GM18858 (cell line): ENCODE measurements at regions not wholly inside any gene's neighbourhood (a gene's known extent, or its start where the extent isn't known, plus 50 kb on each side); places are given as distances from the start of the nearest gene placed in this dataset.
"Not testable (repeated sequence)": the region's sequence is repeated elsewhere in the genome, so short reads cannot be mapped to it uniquely, and the experiment has no call there.

Source experiments
- ATAC-seq: cut with Tn5 transposase; IDR thresholded peaks from one replicate; pipeline ENCODE4 v1.9.1; 2021; ENCODE audit not compliant: unreplicated experiment

- ATAC-seq = no peak
Observed at GRCh38 chr3:20743553-20744321, 557.7 kb upstream of the SGO1 start.

DNA sequence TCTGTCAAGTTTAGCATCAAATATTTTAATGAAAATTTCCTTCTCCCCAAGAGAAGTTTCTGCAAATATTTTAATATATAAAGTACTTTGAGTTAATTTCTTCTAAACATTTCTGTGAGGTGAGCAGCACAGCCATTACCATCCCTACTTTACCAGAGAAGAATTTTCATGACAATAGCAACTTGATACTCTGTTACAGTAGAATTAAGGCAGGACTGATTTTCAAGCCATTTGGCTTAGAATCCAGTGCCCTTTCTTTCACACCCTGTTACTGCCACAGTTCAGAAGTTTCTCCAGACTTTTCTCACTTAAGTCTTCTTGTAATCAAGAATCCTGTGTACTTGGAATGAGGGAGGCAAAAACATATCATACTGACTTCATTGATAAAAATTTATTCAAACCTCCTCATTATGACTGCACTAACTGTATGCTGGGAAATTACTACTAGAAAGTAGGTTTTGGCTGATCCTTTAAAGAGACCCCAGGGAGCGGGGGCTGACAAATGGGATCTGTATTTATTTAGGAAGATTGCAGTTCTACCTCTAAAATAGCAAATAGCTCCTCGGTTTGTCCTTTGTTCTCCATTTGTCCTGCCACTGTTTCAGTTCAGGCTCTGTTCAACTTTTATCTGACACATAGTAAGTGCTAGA, 557.0 kb upstream of the SGO1 start:
- ATAC-seq = no peak

DNA sequence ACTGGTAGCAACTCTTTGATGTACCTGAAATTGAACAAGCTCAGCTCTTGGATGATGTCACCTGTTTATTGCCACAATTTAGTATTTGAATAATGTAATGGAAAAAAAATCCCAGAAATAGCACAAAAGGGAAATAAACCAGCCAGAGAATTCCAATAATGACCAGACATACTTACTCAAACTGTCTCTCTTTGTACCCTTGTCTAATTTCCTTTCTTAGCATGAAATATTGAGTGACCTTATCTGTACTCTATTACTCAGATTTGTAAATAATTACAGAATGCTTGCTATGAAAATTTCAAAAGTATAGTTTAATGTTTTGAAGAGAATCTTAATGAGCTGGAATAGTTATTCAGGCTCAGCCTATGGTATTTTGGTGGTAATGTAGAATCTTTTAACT, 555.4 kb upstream of the SGO1 start:
- no peak for ATAC-seq

DNA sequence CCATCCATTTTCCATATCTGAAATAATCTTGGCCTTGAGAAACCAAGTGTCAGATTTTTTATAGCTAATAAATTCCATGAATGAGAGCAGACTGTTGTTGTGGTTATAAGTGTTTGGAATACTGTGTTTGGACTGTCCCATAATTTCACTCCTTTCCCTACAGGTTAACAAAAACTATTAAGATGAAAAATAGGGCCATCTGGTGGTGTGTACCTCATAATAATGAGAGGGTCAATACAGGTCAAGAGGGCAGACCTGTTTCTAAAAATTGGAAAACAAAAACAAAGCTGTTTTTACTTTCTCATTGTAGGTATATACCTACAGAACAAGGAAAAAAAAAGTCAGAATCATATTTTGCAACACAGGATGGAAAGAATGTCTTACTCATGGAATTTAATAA, 553.8 kb upstream of the SGO1 start:
- ATAC-seq = no peak

GRCh38 chr3:20736287-20736852, 550.4 kb upstream of the SGO1 start:
- ATAC-seq = no peak

- ATAC-seq = no peak
Observed at GRCh38 chr3:20729185-20729584, 543.2 kb upstream of the SGO1 start.

- no peak for ATAC-seq
Observed at GRCh38 chr3:20726786-20727185, 540.8 kb upstream of the SGO1 start.

DNA sequence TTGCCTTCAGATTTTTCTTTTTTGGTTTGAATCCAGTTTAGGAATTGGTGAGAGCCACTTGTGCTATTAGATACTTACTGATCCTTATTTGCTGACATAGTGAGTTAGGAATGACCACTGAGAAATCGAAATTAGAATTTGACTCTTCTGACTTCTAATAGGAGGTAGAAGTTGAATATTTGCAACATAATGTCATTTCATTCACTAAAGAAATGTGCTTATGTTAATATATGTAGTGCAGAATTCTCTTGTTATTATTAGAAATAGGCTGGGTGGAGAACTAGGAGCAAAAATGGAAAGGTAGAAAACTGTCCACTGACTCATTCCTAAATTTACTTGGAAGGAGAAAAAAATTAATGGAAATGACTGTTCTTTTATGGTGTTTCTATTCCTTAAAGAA, 538.2 kb upstream of the SGO1 start:
- ATAC-seq = no peak

- not testable (repeated sequence) for ATAC-seq
Observed at GRCh38 chr3:20716425-20716824, 530.4 kb upstream of the SGO1 start.

DNA sequence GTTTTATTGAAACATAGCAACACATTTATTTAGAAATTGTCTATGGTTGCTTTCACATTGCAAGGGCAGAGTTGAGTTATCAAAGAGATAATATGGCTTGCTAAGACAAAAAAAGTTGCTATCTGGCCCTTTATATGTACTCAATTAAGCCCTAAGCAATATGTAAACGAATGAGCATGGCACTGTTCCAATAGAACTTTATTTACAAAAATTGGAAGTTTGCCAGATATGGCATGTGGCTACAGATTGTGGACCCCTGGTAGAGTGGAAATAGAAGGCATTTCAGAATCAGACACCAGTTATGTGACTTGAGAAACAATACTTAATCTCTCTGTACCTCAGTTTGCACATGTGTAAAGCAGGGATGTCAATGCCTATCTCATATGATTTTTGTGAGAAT, 515.6 kb upstream of the SGO1 start:
- ATAC-seq = no peak

GRCh38 chr3:20700714-20701113, 514.7 kb upstream of the SGO1 start:
- ATAC-seq = no peak

- no peak for ATAC-seq
Observed at GRCh38 chr3:20698896-20699295, 512.9 kb upstream of the SGO1 start.

- no peak for ATAC-seq
Observed at GRCh38 chr3:20696388-20697150, 510.6 kb upstream of the SGO1 start.

DNA sequence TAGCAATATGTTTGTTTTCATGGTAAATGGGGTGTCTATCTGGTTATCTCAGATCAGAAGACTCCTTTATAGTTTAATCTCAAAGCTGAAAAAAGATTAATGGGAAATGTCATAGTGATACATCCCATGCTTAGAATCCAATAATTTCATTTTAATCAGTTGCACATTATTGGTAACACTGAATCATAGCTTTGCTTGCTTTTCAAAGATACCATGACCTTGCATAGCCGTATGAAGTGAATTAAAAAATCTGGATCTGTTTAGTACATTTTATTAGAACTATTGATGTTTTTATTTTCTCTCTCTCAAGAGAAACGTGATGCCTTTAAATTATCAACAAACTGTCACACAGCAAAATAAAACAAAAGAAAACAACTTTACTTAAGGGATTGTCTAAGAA, 506.7 kb upstream of the SGO1 start:
- no peak for ATAC-seq

GRCh38 chr3:20683910-20684309, 497.9 kb upstream of the SGO1 start:
- ATAC-seq = no peak

DNA sequence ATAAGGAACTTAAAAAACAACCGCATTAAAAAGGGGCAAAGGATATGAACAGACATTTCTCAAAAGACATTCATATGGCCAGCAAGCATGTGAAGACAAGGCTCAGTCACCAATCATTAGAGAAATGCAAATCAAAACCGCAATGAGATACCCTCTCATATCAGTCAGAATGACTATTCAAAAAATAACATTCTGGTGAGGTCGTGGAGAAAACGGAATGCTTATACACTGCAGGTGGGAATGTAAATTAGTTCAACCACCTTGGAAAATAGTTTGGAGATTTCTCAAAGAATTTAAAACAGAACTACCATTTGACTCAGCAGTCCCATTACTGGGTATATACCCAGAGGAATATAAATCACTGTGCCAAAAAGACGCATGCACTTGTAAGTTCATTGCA, 496.6 kb upstream of the SGO1 start:
- ATAC-seq = no peak

DNA sequence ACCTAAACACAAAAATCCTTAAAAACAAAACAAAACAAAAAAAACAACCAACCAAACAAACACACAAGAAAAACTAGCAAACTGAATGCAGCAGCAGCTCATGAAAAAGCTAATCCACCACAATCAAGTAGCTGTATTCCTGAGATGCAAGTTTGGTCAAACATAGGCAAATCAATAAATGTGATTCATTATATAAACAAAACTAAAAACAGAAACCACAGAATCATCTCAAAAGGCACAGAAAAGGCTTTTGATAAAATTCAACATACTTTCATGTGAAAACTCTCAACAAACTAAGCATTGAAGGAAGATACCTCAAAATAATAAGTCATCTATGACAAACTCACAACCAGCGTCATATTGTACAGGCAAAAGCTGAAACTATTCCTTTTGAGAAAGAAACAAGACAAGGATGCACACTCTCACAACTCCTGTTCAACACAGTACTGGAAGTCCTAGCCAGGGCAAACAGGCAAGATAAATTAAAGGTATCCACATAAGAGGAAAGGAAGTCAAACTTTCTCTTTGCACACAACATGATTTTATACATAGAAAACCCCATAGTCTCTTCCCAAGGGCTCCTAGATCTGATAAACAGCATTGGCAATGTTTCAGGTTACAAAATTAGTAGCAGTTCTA, 495.1 kb upstream of the SGO1 start:
- ATAC-seq = no peak

DNA sequence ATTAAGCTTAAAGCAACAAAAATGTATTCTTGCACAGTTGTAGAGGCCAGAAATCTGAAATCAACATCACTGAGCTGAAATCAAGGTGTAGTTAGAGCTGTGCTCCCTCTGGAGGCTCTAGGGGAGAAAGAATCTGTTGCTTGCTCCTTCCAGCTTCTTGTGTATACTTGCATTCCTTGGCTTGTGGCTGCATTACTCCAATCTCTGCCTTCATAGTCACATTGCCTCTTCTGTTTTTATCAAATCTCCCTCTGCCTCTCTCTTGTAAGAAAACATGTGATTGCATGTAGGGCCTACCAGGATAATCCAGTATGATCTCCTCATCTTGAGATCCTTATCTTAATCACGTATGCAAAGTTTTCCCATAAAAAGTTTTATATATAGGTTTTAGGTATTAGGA, 487.9 kb upstream of the SGO1 start:
- ATAC-seq = no peak

GRCh38 chr3:20669675-20670074, 483.7 kb upstream of the SGO1 start:
- no peak for ATAC-seq

- no peak for ATAC-seq
Observed at GRCh38 chr3:20669184-20669583, 483.2 kb upstream of the SGO1 start.

DNA sequence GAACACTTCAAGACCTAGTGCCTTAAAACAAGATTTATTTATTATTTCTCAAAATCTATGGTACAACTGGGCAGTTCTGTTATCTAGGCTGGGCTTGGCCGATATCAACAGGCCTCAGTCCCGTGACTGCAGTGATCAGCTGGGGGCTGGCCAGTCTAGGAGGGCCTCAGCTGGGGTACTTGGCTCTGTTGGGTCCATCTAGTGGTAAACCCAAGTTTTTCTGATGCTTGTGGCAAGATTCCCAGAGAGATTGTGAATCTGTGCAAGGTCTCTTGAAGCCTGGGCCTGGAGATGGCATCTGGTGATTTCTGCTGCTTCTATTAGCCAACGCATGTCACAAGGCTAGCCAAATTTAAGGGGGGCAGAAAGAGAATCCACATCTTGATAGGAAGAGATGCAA, 482.4 kb upstream of the SGO1 start:
- no peak for ATAC-seq
